NCI-H2029 (cell line): ENCODE measurements at regions not wholly inside any gene's neighbourhood (a gene's known extent, or its start where the extent isn't known, plus 50 kb on each side); places are given as distances from the start of the nearest gene placed in this dataset.
"Not testable (repeated sequence)": the region's sequence is repeated elsewhere in the genome, so short reads cannot be mapped to it uniquely, and the experiment has no call there.

Source experiments
- DNase-seq: peaks from one replicate; lab custom pipeline; 2025; lab: John Stamatoyannopoulos, UW

GRCh38 chr1:234920136-234920842 is 208.3 kb downstream of the TOMM20 start:
- DNase-seq, result no peak

- no peak for DNase-seq
Measured at GRCh38 chr1:234918961-234919761, 209.5 kb downstream of the TOMM20 start.

GRCh38 chr1:234918181-234918841 is 210.3 kb downstream of the TOMM20 start:
- DNase-seq, result peak; percentile 66

GRCh38 chr1:234917495-234918180 is 211.0 kb downstream of the TOMM20 start:
- DNase-seq, result no peak

GRCh38 chr1:234916840-234917239 is 211.8 kb downstream of the TOMM20 start:
- DNase-seq, result no peak

- DNase-seq, result no peak
Measured at GRCh38 chr1:234915924-234916675, 212.5 kb downstream of the TOMM20 start.

GRCh38 chr1:234914606-234915290 is 213.9 kb downstream of the TOMM20 start:
- no peak for DNase-seq

- DNase-seq, result no peak
Measured at GRCh38 chr1:234913771-234914170, 214.9 kb downstream of the TOMM20 start.

- DNase-seq, result no peak
Measured at GRCh38 chr1:234913278-234913649, 215.4 kb downstream of the TOMM20 start.

- no peak for DNase-seq
Measured at GRCh38 chr1:234912548-234913277, 215.9 kb downstream of the TOMM20 start.

- no peak for DNase-seq
Measured at GRCh38 chr1:234911787-234912186, 216.8 kb downstream of the TOMM20 start.

- not testable (repeated sequence) for DNase-seq
Measured at GRCh38 chr1:234911136-234911535, 217.5 kb downstream of the TOMM20 start.

GRCh38 chr1:234909851-234910250 is 218.8 kb downstream of the TOMM20 start:
- no peak for DNase-seq

- no peak for DNase-seq
Measured at GRCh38 chr1:234909307-234909810, 219.3 kb downstream of the TOMM20 start.

GRCh38 chr1:234908571-234908970 is 220.1 kb downstream of the TOMM20 start:
- DNase-seq, result no peak

GRCh38 chr1:234907940-234908405 is 220.7 kb downstream of the TOMM20 start:
- DNase-seq, result no peak

GRCh38 chr1:234907208-234907939 is 221.3 kb downstream of the TOMM20 start:
- DNase-seq, result no peak

- DNase-seq, result no peak
Measured at GRCh38 chr1:234906654-234907053, 222.0 kb downstream of the TOMM20 start.
